WTC11 (cell line): ENCODE measurements at regions not wholly inside any gene's neighbourhood (a gene's known extent, or its start where the extent isn't known, plus 50 kb on each side); places are given as distances from the start of the nearest gene placed in this dataset.

Source experiments
- ATAC-seq: fragments of 200-7000 bp; cut with Tn5 transposase; 2 replicates; pipeline ENCODE4 v1.10.0; 2021; ENCODE audit warnings: mild to moderate bottlenecking, moderate library complexity
- CTCF ChIA-PET: fragments of 300-600 bp; sonication (Branson Sonifier 250); formaldehyde crosslinking; loops from one replicate; lab custom pipeline; 2021; ENCODE audit warnings: antibody characterized with exemption; lab: Charles Lee
- POLR2A ChIA-PET: fragments of 350-600 bp; sonication (Branson Sonifier 250); formaldehyde crosslinking; loops from one replicate; lab custom pipeline; 2021; ENCODE audit warnings: antibody characterized with exemption; lab: Charles Lee
- DNase-seq: peaks from one replicate; pipeline ENCODE4 v3.0.0; 2021; ENCODE audit warnings: low spot score
- H3K27ac Mint-ChIP-seq: 2 replicates; pipeline ENCODE4 v1.8.0; 2021; ENCODE audit warnings: mixed read lengths
- H3K27me3 Mint-ChIP-seq: 2 replicates; pipeline ENCODE4 v1.8.0; 2021; ENCODE audit warnings: low read depth, mild to moderate bottlenecking, moderate library complexity, mixed read lengths
- H3K36me3 Mint-ChIP-seq: 2 replicates; pipeline ENCODE4 v1.8.0; 2021; ENCODE audit warnings: mixed read lengths
- H3K4me1 Mint-ChIP-seq: 2 replicates; pipeline ENCODE4 v1.8.0; 2022; ENCODE audit warnings: mixed read lengths
- H3K4me3 Mint-ChIP-seq: 2 replicates; pipeline ENCODE4 v1.8.0; 2021; ENCODE audit warnings: mild to moderate bottlenecking, moderate library complexity, mixed read lengths
- H3K9me3 Mint-ChIP-seq: 2 replicates; pipeline ENCODE4 v1.8.0; 2021; ENCODE audit warnings: mixed read lengths
- CREB1 ChIP-seq: sonication (generic); formaldehyde crosslinking; IDR thresholded peaks from 2 replicates; pipeline ENCODE4 v1.8.0; 2023; ENCODE audit warnings: mild to moderate bottlenecking, missing genetic modification reagents
- CREM ChIP-seq: sonication (generic); formaldehyde crosslinking; IDR thresholded peaks from 2 replicates; pipeline ENCODE4 v1.8.1; 2022; ENCODE audit warnings: mild to moderate bottlenecking, missing genetic modification reagents, moderate library complexity
- ELF4 ChIP-seq: sonication (generic); formaldehyde crosslinking; IDR thresholded peaks from 2 replicates; pipeline ENCODE4 v1.8.1; 2022; ENCODE audit warnings: low read depth, mild to moderate bottlenecking, moderate library complexity, missing genetic modification reagents
- ETV6 ChIP-seq: sonication (generic); formaldehyde crosslinking; IDR thresholded peaks from 2 replicates; pipeline ENCODE4 v1.8.1; 2022; ENCODE audit warnings: mild to moderate bottlenecking, missing genetic modification reagents
- FOXK1 ChIP-seq: sonication (generic); formaldehyde crosslinking; IDR thresholded peaks from 2 replicates; pipeline ENCODE4 v1.8.0; 2022; ENCODE audit warnings: mild to moderate bottlenecking, moderate library complexity, missing genetic modification reagents
- FOXP1 ChIP-seq: sonication (generic); formaldehyde crosslinking; IDR thresholded peaks from 2 replicates; pipeline ENCODE4 v1.8.0; 2022; ENCODE audit warnings: missing genetic modification reagents, mild to moderate bottlenecking, moderate library complexity, borderline replicate concordance
- GABPB1 ChIP-seq: sonication (generic); formaldehyde crosslinking; IDR thresholded peaks from 2 replicates; pipeline ENCODE4 v1.8.1; 2023; ENCODE audit warnings: mild to moderate bottlenecking, missing genetic modification reagents
- HMGA2 ChIP-seq: fragments of 250-450 bp; sonication (Bioruptor Pico); IDR thresholded peaks from 2 replicates; pipeline ENCODE4 v1.4.0; 2021; ENCODE audit warnings: mild to moderate bottlenecking, moderate library complexity
- IRF2 ChIP-seq: sonication (generic); formaldehyde crosslinking; IDR thresholded peaks from 2 replicates; pipeline ENCODE4 v1.8.0; 2022; ENCODE audit warnings: low read depth, missing genetic modification reagents, borderline replicate concordance
- NFYB ChIP-seq: sonication (generic); formaldehyde crosslinking; conservative IDR thresholded peaks from 2 replicates; pipeline ENCODE4 v1.8.0; 2022; ENCODE audit warnings: low read depth, missing genetic modification reagents
- SMAD3 ChIP-seq: sonication (generic); formaldehyde crosslinking; IDR thresholded peaks from 2 replicates; pipeline ENCODE4 v1.8.0; 2022; ENCODE audit warnings: missing genetic modification reagents, mild to moderate bottlenecking, borderline replicate concordance
- SP1 ChIP-seq: sonication (generic); formaldehyde crosslinking; conservative IDR thresholded peaks from 2 replicates; pipeline ENCODE4 v1.8.1; 2022; ENCODE audit warnings: missing genetic modification reagents
- TEAD4 ChIP-seq: sonication (generic); formaldehyde crosslinking; IDR thresholded peaks from 2 replicates; pipeline ENCODE4 v1.8.0; 2022; ENCODE audit warnings: mild to moderate bottlenecking, missing genetic modification reagents
- TP53 ChIP-seq: sonication (generic); formaldehyde crosslinking; IDR thresholded peaks from 2 replicates; pipeline ENCODE4 v1.8.1; 2023; ENCODE audit warnings: mild to moderate bottlenecking, missing genetic modification reagents
- ZNF232 ChIP-seq: sonication (generic); formaldehyde crosslinking; IDR thresholded peaks from 2 replicates; pipeline ENCODE4 v1.8.0; 2022; ENCODE audit warnings: mild to moderate bottlenecking, missing genetic modification reagents
- ZNF423 ChIP-seq: fragments of 250-450 bp; sonication (Bioruptor Pico); IDR thresholded peaks from 2 replicates; pipeline ENCODE4 v2.1.2; 2022; ENCODE audit warnings: mild to moderate bottlenecking, moderate library complexity
- TF ChIP-seq, protein P1 (sequence below): sonication (generic); formaldehyde crosslinking; IDR thresholded peaks from 2 replicates; pipeline ENCODE4 v1.8.0; 2023; ENCODE audit warnings: mild to moderate bottlenecking, missing genetic modification reagents
- TF ChIP-seq, protein P2 (sequence below): fragments of 250-450 bp; sonication (Bioruptor Pico); IDR thresholded peaks from 2 replicates; pipeline ENCODE4 v1.9.0; 2021; ENCODE audit warnings: moderate library complexity, mild to moderate bottlenecking, inconsistent platforms, borderline replicate concordance
- TF ChIP-seq, protein P3 (sequence below): sonication (generic); formaldehyde crosslinking; IDR thresholded peaks from 2 replicates; pipeline ENCODE4 v1.8.1; 2023; ENCODE audit warnings: mild to moderate bottlenecking, missing genetic modification reagents
- TF ChIP-seq, protein P4 (sequence below): sonication (generic); formaldehyde crosslinking; IDR thresholded peaks from 2 replicates; pipeline ENCODE4 v1.8.1; 2023; ENCODE audit warnings: mild to moderate bottlenecking, missing genetic modification reagents, moderate library complexity
- TF ChIP-seq, protein P5 (sequence below): fragments of 250-450 bp; sonication (Bioruptor Pico); IDR thresholded peaks from 2 replicates; pipeline ENCODE4 v1.9.0; 2021; ENCODE audit warnings: mild to moderate bottlenecking
- TF ChIP-seq, protein P6 (sequence below): sonication (generic); formaldehyde crosslinking; IDR thresholded peaks from 2 replicates; pipeline ENCODE4 v1.8.0; 2022; ENCODE audit warnings: mild to moderate bottlenecking, missing genetic modification reagents
- TF ChIP-seq, protein P7 (sequence below): fragments of 250-450 bp; sonication (Bioruptor Pico); IDR thresholded peaks from 2 replicates; pipeline ENCODE4 v1.9.0; 2021; ENCODE audit warnings: mild to moderate bottlenecking
- TF ChIP-seq, protein P8 (sequence below): fragments of 250-450 bp; sonication (Bioruptor Pico); IDR thresholded peaks from 2 replicates; pipeline ENCODE4 v2.1.2; 2022; ENCODE audit warnings: mild to moderate bottlenecking, moderate library complexity

DNA sequence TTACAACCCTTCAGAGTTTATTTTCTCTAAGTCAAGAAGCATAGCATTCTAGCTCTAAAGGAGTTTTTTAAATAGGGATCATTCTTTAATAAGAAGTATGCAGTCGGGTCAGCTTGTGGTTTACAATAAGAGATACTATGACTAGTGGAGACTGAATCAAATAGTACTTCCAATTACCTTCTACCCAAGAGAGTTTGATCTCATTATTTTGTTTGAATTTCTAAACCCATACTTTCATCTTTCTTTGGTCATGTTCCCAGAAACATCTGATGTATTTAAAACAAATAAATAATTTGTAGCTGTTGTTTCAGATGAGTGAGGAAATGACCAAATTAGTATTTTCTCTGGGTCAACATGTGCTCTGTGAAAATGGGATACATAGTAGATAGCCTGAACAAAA is 160.2 kb upstream of the CDH6 start:
- DNase-seq (no peak), ATAC-seq (no peak)
- Mint-ChIP-seq H3K27me3 (no peaks in the 10 kb centered on the region), H3K4me1 (no peaks in the 10 kb centered on the region), H3K4me3 (no peak overlapping the region), H3K9me3 (peaks cover 6% of the 10 kb centered on the region; the same call in 1 of the 2 replicates), H3K36me3 (no peaks in the 10 kb centered on the region), H3K27ac (no peak overlapping the region)
- TF ChIP-seq, protein P1, sequence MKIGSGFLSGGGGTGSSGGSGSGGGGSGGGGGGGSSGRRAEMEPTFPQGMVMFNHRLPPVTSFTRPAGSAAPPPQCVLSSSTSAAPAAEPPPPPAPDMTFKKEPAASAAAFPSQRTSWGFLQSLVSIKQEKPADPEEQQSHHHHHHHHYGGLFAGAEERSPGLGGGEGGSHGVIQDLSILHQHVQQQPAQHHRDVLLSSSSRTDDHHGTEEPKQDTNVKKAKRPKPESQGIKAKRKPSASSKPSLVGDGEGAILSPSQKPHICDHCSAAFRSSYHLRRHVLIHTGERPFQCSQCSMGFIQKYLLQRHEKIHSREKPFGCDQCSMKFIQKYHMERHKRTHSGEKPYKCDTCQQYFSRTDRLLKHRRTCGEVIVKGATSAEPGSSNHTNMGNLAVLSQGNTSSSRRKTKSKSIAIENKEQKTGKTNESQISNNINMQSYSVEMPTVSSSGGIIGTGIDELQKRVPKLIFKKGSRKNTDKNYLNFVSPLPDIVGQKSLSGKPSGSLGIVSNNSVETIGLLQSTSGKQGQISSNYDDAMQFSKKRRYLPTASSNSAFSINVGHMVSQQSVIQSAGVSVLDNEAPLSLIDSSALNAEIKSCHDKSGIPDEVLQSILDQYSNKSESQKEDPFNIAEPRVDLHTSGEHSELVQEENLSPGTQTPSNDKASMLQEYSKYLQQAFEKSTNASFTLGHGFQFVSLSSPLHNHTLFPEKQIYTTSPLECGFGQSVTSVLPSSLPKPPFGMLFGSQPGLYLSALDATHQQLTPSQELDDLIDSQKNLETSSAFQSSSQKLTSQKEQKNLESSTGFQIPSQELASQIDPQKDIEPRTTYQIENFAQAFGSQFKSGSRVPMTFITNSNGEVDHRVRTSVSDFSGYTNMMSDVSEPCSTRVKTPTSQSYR (CRISPR knock-in tag) = no peak
- TF ChIP-seq ELF4 (no peak), CREB1 (CRISPR knock-in tag) (no peak), ZNF423 (CRISPR knock-in tag) (no peak), NFYB (CRISPR knock-in tag) (no peak), SP1 (no peak), CREM (CRISPR knock-in tag) (no peak), SMAD3 (CRISPR knock-in tag) (no peak), IRF2 (CRISPR knock-in tag) (no peak), ETV6 (CRISPR knock-in tag) (no peak), ZNF232 (CRISPR knock-in tag) (no peak)
- TF ChIP-seq, protein P2, sequence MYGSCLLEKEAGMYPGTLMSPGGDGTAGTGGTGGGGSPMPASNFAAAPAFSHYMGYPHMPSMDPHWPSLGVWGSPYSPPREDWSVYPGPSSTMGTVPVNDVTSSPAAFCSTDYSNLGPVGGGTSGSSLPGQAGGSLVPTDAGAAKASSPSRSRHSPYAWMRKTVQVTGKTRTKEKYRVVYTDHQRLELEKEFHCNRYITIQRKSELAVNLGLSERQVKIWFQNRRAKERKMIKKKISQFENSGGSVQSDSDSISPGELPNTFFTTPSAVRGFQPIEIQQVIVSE (CRISPR knock-in tag) = no peak
- TF ChIP-seq, protein P3, sequence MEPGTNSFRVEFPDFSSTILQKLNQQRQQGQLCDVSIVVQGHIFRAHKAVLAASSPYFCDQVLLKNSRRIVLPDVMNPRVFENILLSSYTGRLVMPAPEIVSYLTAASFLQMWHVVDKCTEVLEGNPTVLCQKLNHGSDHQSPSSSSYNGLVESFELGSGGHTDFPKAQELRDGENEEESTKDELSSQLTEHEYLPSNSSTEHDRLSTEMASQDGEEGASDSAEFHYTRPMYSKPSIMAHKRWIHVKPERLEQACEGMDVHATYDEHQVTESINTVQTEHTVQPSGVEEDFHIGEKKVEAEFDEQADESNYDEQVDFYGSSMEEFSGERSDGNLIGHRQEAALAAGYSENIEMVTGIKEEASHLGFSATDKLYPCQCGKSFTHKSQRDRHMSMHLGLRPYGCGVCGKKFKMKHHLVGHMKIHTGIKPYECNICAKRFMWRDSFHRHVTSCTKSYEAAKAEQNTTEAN (CRISPR knock-in tag) = no peak
- TF ChIP-seq, protein P4, sequence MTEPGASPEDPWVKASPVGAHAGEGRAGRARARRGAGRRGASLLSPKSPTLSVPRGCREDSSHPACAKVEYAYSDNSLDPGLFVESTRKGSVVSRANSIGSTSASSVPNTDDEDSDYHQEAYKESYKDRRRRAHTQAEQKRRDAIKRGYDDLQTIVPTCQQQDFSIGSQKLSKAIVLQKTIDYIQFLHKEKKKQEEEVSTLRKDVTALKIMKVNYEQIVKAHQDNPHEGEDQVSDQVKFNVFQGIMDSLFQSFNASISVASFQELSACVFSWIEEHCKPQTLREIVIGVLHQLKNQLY (CRISPR knock-in tag) = no peak
- TF ChIP-seq, protein P5, sequence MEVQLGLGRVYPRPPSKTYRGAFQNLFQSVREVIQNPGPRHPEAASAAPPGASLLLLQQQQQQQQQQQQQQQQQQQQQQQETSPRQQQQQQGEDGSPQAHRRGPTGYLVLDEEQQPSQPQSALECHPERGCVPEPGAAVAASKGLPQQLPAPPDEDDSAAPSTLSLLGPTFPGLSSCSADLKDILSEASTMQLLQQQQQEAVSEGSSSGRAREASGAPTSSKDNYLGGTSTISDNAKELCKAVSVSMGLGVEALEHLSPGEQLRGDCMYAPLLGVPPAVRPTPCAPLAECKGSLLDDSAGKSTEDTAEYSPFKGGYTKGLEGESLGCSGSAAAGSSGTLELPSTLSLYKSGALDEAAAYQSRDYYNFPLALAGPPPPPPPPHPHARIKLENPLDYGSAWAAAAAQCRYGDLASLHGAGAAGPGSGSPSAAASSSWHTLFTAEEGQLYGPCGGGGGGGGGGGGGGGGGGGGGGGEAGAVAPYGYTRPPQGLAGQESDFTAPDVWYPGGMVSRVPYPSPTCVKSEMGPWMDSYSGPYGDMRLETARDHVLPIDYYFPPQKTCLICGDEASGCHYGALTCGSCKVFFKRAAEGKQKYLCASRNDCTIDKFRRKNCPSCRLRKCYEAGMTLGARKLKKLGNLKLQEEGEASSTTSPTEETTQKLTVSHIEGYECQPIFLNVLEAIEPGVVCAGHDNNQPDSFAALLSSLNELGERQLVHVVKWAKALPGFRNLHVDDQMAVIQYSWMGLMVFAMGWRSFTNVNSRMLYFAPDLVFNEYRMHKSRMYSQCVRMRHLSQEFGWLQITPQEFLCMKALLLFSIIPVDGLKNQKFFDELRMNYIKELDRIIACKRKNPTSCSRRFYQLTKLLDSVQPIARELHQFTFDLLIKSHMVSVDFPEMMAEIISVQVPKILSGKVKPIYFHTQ = no peak
- POLR2A ChIA-PET = no interaction called here
- CTCF ChIA-PET = no interaction called here

DNA sequence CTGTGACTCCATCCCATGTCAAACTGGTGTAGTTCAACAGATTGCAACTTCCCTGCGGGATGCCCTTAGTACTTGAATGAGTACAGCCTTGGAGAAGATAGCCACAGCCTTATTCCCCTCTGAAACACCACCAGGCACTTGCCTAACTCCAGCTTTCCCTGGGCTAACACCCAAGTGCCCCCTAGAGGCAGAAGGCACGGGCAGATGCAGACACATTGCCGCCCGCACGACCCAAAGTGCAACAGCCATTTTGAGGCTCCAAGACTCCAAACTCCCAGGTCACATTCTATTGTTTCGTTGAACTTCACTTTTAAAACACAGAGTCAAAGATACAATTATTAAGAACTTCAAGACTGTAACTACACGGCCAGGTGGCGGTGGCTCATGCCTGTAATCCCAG is 163.6 kb upstream of the CDH6 start:
- Mint-ChIP-seq H3K27me3 (no peaks in the 10 kb centered on the region), H3K36me3 (no peaks in the 10 kb centered on the region), H3K4me1 (peaks cover 12% of the 10 kb centered on the region), H3K27ac (no peak overlapping the region), H3K9me3 (no peaks in the 10 kb centered on the region), H3K4me3 (no peak overlapping the region)
- peak; percentile 86 for ATAC-seq
- peak; percentile 44 for DNase-seq
- CTCF ChIA-PET = no interaction called here
- POLR2A ChIA-PET = no interaction called here
- TF ChIP-seq FOXK1 (CRISPR knock-in tag) = no peak
- no peak for TF ChIP-seq FOXP1 (CRISPR knock-in tag)
- TF ChIP-seq CREB1 (CRISPR knock-in tag) = no peak
- TF ChIP-seq, protein P6, sequence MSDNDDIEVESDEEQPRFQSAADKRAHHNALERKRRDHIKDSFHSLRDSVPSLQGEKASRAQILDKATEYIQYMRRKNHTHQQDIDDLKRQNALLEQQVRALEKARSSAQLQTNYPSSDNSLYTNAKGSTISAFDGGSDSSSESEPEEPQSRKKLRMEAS (CRISPR knock-in tag) = no peak
- no peak for TF ChIP-seq TP53 (CRISPR knock-in tag)
- no peak for TF ChIP-seq TEAD4 (CRISPR knock-in tag)
- TF ChIP-seq, protein P7, sequence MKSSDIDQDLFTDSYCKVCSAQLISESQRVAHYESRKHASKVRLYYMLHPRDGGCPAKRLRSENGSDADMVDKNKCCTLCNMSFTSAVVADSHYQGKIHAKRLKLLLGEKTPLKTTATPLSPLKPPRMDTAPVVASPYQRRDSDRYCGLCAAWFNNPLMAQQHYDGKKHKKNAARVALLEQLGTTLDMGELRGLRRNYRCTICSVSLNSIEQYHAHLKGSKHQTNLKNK = no peak
- no peak for TF ChIP-seq GABPB1 (CRISPR knock-in tag)
- TF ChIP-seq, protein P3 (CRISPR knock-in tag) = no peak
- no peak for TF ChIP-seq HMGA2 (CRISPR knock-in tag)
- TF ChIP-seq, protein P8, sequence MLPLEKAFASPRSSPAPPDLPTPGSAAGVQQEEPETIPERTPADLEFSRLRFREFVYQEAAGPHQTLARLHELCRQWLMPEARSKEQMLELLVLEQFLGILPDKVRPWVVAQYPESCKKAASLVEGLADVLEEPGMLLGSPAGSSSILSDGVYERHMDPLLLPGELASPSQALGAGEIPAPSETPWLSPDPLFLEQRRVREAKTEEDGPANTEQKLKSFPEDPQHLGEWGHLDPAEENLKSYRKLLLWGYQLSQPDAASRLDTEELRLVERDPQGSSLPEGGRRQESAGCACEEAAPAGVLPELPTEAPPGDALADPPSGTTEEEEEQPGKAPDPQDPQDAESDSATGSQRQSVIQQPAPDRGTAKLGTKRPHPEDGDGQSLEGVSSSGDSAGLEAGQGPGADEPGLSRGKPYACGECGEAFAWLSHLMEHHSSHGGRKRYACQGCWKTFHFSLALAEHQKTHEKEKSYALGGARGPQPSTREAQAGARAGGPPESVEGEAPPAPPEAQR = no peak
